ENCODE measurements at regions not wholly inside any gene's neighbourhood (a gene's known extent, or its start where the extent isn't known, plus 50 kb on each side); places are given as distances from the start of the nearest gene placed in this dataset.

GRCh38 chr6:99099243-99099642 lies 151.5 kb upstream of the FBXL4 start:
- no peak for TF ChIP-seq POLR2A (IDR thresholded peaks at IDR 0.05)
- TF ChIP-seq CTCF (IDR thresholded peaks at IDR 0.05), result no peak

All from stomach (tissue), 4 donors.